Dedifferentiated amniotic fluid mesenchymal stem cell (primary cell): ENCODE measurements at regions not wholly inside any gene's neighbourhood (a gene's known extent, or its start where the extent isn't known, plus 50 kb on each side); places are given as distances from the start of the nearest gene placed in this dataset.

Experiments used
- DNase-seq: peaks from one replicate; pipeline ENCODE4 v3.0.0-alpha.2; 2016; ENCODE audit errors: extremely low spot score

- DNase-seq = peak; percentile 88
Measured at GRCh38 chr7:46544396-46545008, 623.4 kb upstream of the IGFBP3 start.

GRCh38 chr7:46542076-46542475 is 621.0 kb upstream of the IGFBP3 start:
- DNase-seq = no peak

- no peak for DNase-seq
Measured at GRCh38 chr7:46539892-46540483, 618.9 kb upstream of the IGFBP3 start.

GRCh38 chr7:46537191-46537905 is 616.3 kb upstream of the IGFBP3 start:
- DNase-seq = no peak

DNA sequence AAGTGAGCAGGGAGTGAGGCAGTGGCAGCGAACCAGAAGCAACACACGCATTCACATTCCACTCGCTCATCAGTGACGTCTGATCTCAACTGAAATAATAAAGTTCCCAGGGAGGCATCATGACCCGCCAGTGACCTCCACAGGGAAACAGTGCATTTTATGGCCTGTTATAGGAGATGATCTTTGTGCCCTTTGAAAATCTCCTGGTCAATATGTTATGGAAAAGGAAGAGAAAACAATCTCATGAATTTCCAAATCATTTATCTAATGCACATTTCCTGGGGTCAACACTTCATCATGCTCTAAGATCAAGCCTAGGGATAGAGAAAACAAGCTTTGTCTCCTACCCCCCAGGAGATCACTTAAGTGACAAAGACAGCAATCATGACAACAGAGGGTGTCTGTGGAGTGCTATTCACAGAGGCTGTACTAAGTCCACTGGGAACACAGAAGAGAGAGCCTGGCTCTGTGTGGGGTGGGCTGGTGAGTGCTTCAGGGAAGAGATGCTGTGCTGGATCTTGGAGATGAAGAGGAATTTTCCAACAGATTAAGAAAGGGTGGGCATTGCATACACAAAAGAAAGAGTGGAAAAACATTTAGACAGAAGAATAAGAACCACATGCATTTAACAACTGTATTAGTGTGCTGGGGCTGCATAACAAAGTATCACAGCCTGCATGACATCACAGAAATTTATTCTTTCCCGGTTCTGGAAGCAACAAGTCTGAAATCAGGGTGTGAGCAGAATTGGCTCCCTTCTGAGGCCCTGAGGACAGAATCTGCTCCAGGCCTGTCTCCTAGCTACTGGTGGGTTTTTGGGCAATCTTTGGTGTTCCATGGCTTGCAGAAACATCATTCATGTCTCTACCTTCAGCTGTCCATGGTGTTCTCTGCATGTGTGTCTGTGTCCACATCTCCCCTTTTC is 613.9 kb upstream of the IGFBP3 start:
- no peak for DNase-seq

- no peak for DNase-seq
Measured at GRCh38 chr7:46533946-46534345, 612.9 kb upstream of the IGFBP3 start.

GRCh38 chr7:46532571-46532970 is 611.5 kb upstream of the IGFBP3 start:
- no peak for DNase-seq

DNA sequence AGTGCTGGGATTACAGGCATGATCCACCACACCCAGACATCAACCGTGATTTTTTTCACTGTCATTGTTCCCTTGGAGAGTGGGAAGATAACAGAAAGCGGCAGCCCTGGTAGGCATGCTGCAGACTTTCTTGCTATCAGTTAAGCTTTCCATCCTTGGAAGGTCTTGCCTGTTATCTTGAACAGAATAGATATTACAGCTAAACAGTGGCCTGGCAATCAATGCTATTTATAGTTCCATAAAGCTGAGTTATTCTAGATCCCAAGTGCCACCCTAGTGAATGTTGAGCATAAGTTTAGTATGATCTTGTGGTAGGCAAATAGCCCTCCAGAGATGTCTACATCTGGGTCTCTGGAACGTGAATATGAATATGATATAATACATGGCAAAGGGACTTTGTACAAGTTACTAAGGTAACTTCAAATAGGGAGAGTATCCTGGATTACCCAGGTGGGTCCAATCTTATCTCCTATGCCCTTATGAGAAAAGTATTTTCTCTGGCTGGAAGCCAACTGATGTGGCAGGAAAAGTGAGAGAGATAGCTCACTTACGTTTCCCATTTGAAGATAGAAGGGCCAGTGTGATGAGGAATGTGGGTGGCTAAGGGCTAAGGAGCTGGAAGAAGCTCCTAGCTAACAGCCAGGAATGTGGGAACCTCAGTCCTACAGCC is 609.1 kb upstream of the IGFBP3 start:
- DNase-seq = no peak

DNA sequence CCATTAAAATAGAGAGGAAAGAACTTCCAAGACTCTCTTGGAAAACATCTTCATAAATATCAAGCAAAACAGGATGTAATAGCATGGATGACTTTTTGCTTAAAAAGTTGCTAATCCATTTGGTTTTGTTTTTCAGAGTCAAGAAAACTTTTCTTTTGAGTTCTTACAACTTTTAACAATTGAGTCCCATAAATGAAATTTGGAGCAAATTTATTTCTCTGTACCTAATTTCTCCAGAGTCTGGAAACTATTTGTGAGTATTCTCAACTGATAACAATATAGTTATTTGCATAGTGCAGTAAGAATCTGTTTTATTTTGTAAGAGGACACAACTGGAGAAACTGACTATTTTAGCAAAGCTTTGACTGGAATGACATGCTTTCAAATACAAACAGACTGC is 606.3 kb upstream of the IGFBP3 start:
- no peak for DNase-seq

DNA sequence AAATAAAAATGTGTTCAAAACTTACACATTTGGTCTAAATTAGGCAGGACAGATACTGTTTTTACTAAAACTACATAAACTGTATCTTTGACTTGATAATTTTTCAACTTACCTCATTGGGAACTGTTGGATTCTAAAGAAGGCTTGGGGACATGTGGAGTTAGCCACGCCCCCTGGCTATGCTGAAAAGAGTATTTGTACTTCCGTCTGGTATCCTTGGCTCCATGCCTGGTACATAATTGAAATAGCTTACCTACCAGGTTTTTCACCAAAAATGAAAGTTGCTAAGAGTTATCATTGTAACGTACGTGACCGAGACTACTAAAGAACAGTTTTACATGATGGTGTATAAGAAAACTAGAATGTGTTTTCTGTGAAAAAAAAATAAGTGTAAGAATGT is 604.8 kb upstream of the IGFBP3 start:
- no peak for DNase-seq

DNA sequence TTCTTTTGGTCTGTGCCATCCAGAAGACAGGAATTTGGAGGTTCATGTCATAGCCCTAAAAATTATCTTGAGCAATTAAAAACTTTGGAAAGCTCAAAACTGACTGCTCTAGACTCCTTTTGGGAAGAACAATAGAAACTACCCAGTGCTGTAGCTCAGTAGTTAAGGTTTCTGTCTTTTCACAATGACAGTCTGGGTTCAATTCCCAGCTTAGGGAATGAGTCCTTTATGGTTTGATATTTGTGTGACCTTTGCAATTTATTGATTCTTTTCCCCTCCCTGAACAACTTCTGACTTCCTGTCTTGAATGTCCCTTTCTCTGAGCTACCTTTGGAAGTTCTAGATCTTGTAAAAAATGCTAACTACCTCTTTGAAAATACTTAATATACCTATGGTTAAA is 603.3 kb upstream of the IGFBP3 start:
- DNase-seq = no peak

DNA sequence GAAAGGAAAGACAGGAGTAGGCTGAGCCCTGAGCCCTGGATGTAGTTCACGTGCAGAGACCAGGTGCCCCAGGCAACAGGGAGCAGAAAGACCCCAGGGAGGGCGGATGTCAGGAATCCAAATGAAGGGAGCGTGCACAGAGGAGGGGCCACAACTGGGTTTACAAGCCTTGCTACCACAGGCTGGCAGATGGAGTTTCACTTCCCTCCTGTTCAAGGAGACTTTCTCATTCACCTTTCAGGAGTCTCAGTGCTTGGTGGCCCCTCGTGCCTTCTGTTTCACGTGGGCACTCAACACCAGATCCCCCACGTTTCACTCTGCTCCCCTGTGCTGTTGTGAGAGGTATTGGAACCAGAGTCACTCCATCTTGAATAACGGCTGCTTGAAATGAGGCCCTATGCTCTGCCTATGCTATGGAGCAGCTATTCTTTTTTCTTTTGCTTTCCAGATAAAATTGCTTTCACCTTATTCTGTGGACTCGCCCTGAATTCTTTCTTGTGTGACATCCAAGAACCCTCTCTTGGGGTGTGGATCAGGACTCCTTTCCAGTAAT is 601.4 kb upstream of the IGFBP3 start:
- no peak for DNase-seq

DNA sequence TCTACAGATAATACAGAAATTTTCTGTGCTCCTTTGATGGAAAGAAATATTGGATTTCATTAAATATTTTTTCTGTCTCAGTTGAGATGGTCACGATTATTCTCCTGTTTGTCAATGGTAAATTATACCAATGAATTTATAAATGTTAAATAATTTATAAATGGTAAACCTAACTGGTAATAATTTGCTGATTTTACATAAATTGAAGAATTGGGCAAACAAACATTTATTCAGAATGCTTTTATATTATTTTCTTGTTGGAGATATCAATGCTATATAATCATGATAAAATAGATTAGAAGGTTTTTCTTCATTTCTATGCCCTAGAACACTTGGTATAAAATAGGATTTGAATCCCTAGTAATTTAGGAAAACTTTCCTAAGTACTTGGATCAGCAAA is 597.6 kb upstream of the IGFBP3 start:
- DNase-seq = no peak

- DNase-seq = no peak
Measured at GRCh38 chr7:46515844-46516590, 594.9 kb upstream of the IGFBP3 start.

DNA sequence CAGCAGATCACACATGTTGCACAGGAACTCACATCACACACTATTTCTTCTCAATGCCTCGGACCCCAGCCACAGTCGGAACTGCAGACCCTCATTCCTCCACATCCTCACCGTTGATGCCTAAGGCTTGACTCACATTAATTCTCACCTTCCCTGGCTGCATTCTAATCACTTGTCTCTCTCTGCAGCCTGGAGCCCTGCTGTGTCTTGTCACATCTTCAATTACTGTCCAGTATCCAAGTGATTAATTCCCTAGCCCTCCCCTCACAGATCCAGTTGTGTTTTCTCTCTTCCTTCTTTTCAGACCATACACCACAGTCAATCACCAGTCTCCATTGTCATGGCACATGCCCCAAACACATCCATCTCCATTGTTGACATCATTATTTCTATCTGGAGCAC is 592.4 kb upstream of the IGFBP3 start:
- no peak for DNase-seq

DNA sequence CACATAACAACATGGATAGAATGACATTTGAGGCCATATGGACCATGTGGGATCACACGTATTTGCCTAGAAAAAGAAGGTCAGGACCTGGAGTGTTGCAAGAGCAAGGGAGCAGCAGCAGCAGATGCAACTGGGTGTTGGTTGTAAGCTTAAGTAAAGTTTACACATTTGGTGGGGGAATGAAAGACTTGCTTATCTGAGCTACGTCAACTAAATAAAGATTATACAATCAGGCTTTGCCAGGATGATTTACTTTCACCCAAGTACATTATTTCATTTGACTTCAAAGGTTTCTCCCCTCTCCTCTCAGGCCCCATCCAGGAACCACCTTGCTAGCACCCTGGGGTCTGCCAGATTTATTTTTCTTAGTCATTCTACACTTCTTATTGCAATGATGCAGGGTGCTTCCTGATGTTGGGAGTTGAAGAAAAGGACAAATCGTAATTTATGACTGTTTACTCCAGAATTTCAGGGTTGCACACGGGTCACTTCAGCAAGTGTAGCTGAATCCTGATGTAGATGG is 591.9 kb upstream of the IGFBP3 start:
- no peak for DNase-seq

- DNase-seq = no peak
Measured at GRCh38 chr7:46511442-46512215, 590.6 kb upstream of the IGFBP3 start.

- no peak for DNase-seq
Measured at GRCh38 chr7:46508583-46508982, 587.5 kb upstream of the IGFBP3 start.

- DNase-seq = no peak
Measured at GRCh38 chr7:46507560-46507959, 586.5 kb upstream of the IGFBP3 start.

DNA sequence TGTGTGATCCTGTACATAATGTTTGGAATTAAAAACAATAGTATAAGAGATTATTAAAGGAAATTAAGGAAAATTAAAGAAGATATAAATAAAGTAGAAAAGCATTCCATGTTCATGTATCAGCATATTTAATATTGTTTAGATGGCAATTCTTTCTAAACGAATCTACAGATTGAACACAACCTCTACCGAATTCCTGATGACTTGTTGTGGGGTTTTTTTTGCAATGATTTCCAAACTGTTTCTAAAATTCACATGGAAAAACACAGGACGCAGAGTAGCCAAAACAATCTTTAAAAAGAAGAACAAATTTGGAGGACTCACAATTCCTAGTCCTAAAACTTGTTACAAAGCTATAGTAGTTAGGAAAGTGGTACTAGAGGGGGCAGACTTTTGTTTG is 573.4 kb upstream of the IGFBP3 start:
- no peak for DNase-seq
